ENCODE measurements at regions not wholly inside any gene's neighbourhood (a gene's known extent, or its start where the extent isn't known, plus 50 kb on each side); places are given as distances from the start of the nearest gene placed in this dataset.

DNA sequence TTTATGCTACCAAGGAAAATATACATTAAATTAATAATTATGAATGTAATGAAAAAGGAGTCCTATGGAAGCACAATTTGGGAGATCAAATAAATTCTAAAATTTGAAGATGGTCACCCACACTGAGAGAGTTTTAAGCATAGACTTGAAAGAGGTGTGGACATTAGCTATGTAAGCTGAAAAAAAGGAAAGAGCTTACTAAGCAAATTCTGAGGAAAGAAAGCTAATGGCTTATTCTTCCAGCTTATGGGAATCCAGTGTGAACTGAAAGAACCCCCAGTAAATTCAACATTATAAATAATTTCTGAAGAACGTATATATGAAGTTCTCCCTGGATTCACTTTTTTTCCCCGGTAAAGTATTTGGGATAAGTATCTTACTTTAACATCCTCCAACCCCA, 78.2 kb upstream of the GUCY1A1 start:
- Histone ChIP-seq H3K79me2 (ENCODE audit: control insufficient read depth in 1 of 2, insufficient read depth in 2 of 2, low read length in 2 of 2) (no peaks in the 10 kb centered on the region), H3K14ac (ENCODE audit: insufficient read length) (no peak overlapping the region), H2BK120ac (replicated peaks; ENCODE audit: low read depth, low read length) (no peak overlapping the region), H3K23me2 (ENCODE audit: low read depth, low read length) (no peaks in the 10 kb centered on the region), H3K4me2 (ENCODE audit: insufficient read depth in 1 of 2, low read depth in 2 of 2, low read length in 2 of 2) (no peak overlapping the region), H3K9ac (replicated peaks in 1 of 4; ENCODE audit: extremely low read depth in 1 of 4, low read depth in 3 of 4, low read length in 3 of 4) (no peak overlapping the region), H2BK12ac (ENCODE audit: low read depth, low read length) (no peak overlapping the region), H3K4me1 (replicated peaks in 1 of 4; ENCODE audit: control insufficient read depth in 3 of 4, insufficient read depth in 4 of 4, low read length in 3 of 4) (no peaks in the 10 kb centered on the region), H4K5ac (ENCODE audit: insufficient read length, low read depth, low read length) (no peak overlapping the region), H3K27ac (ENCODE audit: low read depth, low read length) (no peak overlapping the region), H3K23ac (ENCODE audit: insufficient read length) (no peak overlapping the region), H2BK20ac (ENCODE audit: low read length) (no peak overlapping the region), H3K36me3 (ENCODE audit: control insufficient read depth in 2 of 4, insufficient read depth in 4 of 4, low read length in 3 of 4) (no peaks in the 10 kb centered on the region), H3K4me3 (ENCODE audit: extremely low read depth in 1 of 4, insufficient read depth in 2 of 4, low read depth in 3 of 4, low read length in 4 of 4) (no peak overlapping the region), H2BK15ac (ENCODE audit: low read length) (no peak overlapping the region), H3K79me1 (ENCODE audit: low read depth, low read length) (no peaks in the 10 kb centered on the region), H3K9me3 (ENCODE audit: insufficient read depth in 2 of 2, low read depth in 1 of 2, low read length in 1 of 2) (no peaks in the 10 kb centered on the region), H3K4ac (replicated peaks; ENCODE audit: insufficient read length, low read depth, low read length) (no peak overlapping the region), H2AFZ (ENCODE audit: low read length) (no peak overlapping the region), H4K20me1 (replicated peaks in 1 of 2; ENCODE audit: control insufficient read depth in 1 of 2, insufficient read depth in 2 of 2, low read length in 2 of 2) (no peaks in the 10 kb centered on the region), H2AK5ac (ENCODE audit: low read depth, low read length) (no peak overlapping the region), H3K27me3 (replicated peaks in 1 of 4; ENCODE audit: control insufficient read depth in 3 of 4, extremely low read depth in 1 of 4, insufficient read depth in 3 of 4, low read length in 3 of 4) (peaks cover 0 to 1% (median 0%) of the 10 kb centered on the region in 4 experiments; a peak in 1 of 7 replicates), H3K18ac (ENCODE audit: extremely low read depth, low read length) (no peak overlapping the region), H4K91ac (replicated peaks; ENCODE audit: insufficient read length, low read length) (no peak overlapping the region), H2BK5ac (ENCODE audit: low read depth, low read length) (no peak overlapping the region), H4K8ac (ENCODE audit: extremely low read depth, insufficient read depth, low read length) (no peak overlapping the region), H3K56ac (replicated peaks; ENCODE audit: insufficient read length, low read depth, low read length) (no peak overlapping the region)
- ChIA-PET CTCF (ENCODE audit: partially characterized antibody) (no interaction called here), POLR2A (ENCODE audit: partially characterized antibody) (interaction anchor here (0.9 kb wide), 1 partner anchor 845 kb away, joined by 3 read pairs; the partner anchor contains the start of gene LRAT)
- DNase-seq (ENCODE audit: low read depth in 1 of 2, low spot score in 2 of 2) = no peak
- 92% methylated on average over 2 of the region's 2 CpGs; no CpG with 5 or more reads in 1 of the 2 experiments for WGBS, 2 experiments (ENCODE audit: extremely low coverage in 1 of 2, insufficient coverage in 1 of 2, insufficient read length in 1 of 2, insufficient replicate concordance in 2 of 2, low coverage in 1 of 2, low lambda C conversion rate in 2 of 2, missing lambda C conversion rate in 1 of 2)
- no peak for FAIRE-seq
- TF ChIP-seq SIN3A (conservative IDR thresholded peaks at IDR 0.05 in 1 of 2, IDR thresholded peaks at IDR 0.05 in 1 of 2; ENCODE audit: low read depth in 1 of 2, low read length in 2 of 2) = no peak
- TF ChIP-seq HDAC6 (IDR thresholded peaks at IDR 0.05; ENCODE audit: low read depth, low read length) = no peak
- no peak for TF ChIP-seq POU5F1 (IDR thresholded peaks at IDR 0.05; ENCODE audit: low read depth, low read length)
- no peak for TF ChIP-seq RAD21 (IDR thresholded peaks at IDR 0.05 in 1 of 2, conservative IDR thresholded peaks at IDR 0.05 in 1 of 2; ENCODE audit: low read depth in 2 of 2, low read length in 2 of 2)
- TF ChIP-seq CHD2 (IDR thresholded peaks at IDR 0.05; ENCODE audit: low read length) = no peak
- no peak for TF ChIP-seq SRF (IDR thresholded peaks at IDR 0.05; ENCODE audit: low read depth, low read length)
- TF ChIP-seq SUZ12 (IDR thresholded peaks at IDR 0.05; ENCODE audit: low read length) = no peak
- TF ChIP-seq PHF8 (conservative IDR thresholded peaks at IDR 0.05; ENCODE audit: low read depth, low read length) = no peak
- TF ChIP-seq CEBPB (IDR thresholded peaks at IDR 0.05; ENCODE audit: low read depth, low read length) = no peak
- TF ChIP-seq GABPA (IDR thresholded peaks at IDR 0.05; ENCODE audit: borderline replicate concordance, insufficient read depth, low read length) = no peak
- no peak for TF ChIP-seq KDM4A (IDR thresholded peaks at IDR 0.05; ENCODE audit: low read depth, low read length, severe bottlenecking)
- TF ChIP-seq ATF2 (IDR thresholded peaks at IDR 0.05; ENCODE audit: low read length) = no peak

All from H1 (cell line).